ENCODE measurements at regions not wholly inside any gene's neighbourhood (a gene's known extent, or its start where the extent isn't known, plus 50 kb on each side); places are given as distances from the start of the nearest gene placed in this dataset.

- TF ChIP-seq, protein P1, sequence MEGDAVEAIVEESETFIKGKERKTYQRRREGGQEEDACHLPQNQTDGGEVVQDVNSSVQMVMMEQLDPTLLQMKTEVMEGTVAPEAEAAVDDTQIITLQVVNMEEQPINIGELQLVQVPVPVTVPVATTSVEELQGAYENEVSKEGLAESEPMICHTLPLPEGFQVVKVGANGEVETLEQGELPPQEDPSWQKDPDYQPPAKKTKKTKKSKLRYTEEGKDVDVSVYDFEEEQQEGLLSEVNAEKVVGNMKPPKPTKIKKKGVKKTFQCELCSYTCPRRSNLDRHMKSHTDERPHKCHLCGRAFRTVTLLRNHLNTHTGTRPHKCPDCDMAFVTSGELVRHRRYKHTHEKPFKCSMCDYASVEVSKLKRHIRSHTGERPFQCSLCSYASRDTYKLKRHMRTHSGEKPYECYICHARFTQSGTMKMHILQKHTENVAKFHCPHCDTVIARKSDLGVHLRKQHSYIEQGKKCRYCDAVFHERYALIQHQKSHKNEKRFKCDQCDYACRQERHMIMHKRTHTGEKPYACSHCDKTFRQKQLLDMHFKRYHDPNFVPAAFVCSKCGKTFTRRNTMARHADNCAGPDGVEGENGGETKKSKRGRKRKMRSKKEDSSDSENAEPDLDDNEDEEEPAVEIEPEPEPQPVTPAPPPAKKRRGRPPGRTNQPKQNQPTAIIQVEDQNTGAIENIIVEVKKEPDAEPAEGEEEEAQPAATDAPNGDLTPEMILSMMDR (IDR thresholded peaks at IDR 0.05) = no peak
- TF ChIP-seq POLR2A (IDR thresholded peaks at IDR 0.05) = no peak
- no peak for DNase-seq
- no peaks in the 10 kb centered on the region for H3K36me3 ChIP-seq
- H3K4me3 ChIP-seq = no peak overlapping the region
- H3K4me1 ChIP-seq = no peaks in the 10 kb centered on the region
- no peak overlapping the region for H3K27ac ChIP-seq
- H3K9me3 ChIP-seq = peaks cover 0 to 4% (median 0%) of the 10 kb centered on the region in 12 donors
- ATAC-seq = no peak
- H3K27me3 ChIP-seq = no peaks in the 10 kb centered on the region
- intact Hi-C loops (cut with DNase I) = no loop called here
- WGBS, 4 donors = 76 to 93% (median 82%) methylated on average over 1 of the region's 1 CpG
Measured at GRCh38 chr6:51105357-51105756, 286.7 kb downstream of the TFAP2B start.

DNA sequence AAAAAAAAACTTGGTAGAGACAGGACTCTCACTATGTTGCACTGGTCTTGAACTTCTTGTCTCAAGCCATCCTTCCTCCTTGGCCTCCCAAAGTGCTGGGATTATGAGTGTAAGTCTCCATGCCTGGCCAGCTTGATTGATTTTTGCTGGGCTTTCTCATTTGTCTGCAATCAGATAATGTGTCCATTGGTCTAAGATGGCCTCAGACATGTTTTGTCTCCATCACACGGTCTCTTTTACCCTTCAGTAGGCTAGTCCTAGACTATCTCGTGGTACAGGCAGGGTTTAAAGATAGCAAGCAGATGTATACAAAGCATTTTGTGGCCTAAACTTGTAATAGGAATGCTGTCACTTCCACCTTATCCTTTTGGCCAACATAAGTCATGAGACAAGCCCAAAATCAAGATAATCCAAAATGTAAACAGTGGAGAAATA is 289.1 kb downstream of the TFAP2B start:
- Histone ChIP-seq H3K36me3 (no peaks in the 10 kb centered on the region), H3K4me1 (no peaks in the 10 kb centered on the region), H3K27me3 (no peaks in the 10 kb centered on the region), H3K9me3 (peaks cover 0 to 4% (median 0%) of the 10 kb centered on the region in 12 donors), H3K27ac (no peak overlapping the region), H3K4me3 (no peak overlapping the region)
- intact Hi-C loops (cut with DNase I) = no loop called here
- ATAC-seq = no peak
- no peak for TF ChIP-seq POLR2A (IDR thresholded peaks at IDR 0.05)
- TF ChIP-seq, protein P1 (IDR thresholded peaks at IDR 0.05) = no peak
- DNase-seq = no peak
- 39 to 59% (median 49%) methylated on average over 2 of the region's 2 CpGs for WGBS, 4 donors

DNA sequence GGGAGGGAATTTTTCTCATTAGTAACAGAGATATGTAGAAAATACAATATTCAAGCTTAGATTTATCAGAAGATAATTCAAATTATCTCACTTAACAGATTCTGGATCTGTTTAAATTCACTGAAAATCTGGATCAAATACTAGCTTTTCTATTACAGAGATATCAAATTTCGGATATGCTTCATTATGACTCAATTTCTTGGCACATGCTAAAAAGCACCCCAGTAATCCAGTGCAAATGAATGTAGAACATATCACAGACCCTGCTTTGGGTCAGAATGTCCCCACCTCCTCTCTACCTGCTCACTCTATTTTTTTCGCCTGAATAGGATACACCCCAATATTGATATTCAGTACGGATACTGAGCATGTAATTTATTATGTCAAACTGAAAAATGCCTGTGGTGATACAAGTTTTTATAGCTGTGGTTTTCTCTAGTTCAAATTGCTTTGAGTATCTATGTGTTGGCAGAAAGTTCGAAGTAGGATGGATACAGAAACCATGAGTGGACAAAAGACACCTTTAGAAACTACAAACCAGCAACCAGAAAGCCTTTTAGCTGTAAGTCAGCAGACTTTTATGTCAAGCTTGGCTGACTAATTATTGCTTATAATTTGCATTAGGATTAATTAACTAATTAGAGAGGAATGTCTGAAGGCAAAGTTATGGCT is 290.0 kb downstream of the TFAP2B start:
- DNase-seq (no peak), ATAC-seq (no peak)
- H3K36me3 ChIP-seq = no peaks in the 10 kb centered on the region
- intact Hi-C loops (cut with DNase I) = no loop called here
- no peak overlapping the region for H3K27ac ChIP-seq
- peaks cover 0 to 4% (median 0%) of the 10 kb centered on the region in 12 donors for H3K9me3 ChIP-seq
- no peaks in the 10 kb centered on the region for H3K27me3 ChIP-seq
- H3K4me1 ChIP-seq = no peaks in the 10 kb centered on the region
- TF ChIP-seq, protein P1 (IDR thresholded peaks at IDR 0.05) = no peak
- TF ChIP-seq POLR2A (IDR thresholded peaks at IDR 0.05) = no peak
- no peak overlapping the region for H3K4me3 ChIP-seq
- 75 to 82% (median 80%) methylated on average over 4 of the region's 4 CpGs for WGBS, 4 donors

DNA sequence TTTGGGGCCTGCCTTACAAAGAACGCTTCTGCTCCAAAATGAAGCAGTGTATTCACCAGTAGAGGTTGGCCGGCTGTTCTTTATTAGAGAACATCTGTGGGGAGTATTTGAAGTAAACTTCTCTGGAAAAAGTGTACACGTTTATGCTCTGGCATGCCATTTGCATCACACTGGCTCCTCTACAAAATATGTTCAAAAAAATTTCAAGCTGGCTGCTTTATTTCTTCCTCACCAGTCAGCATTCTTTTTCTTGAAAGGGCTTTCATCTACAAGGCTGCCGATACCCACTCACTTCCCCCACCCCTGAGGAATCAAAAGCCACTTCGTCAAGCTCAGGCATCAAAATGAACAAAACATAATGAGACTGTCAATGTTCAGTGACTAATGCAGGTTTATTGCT is 294.1 kb downstream of the TFAP2B start:
- DNase-seq = no peak
- 67 to 73% (median 70%) methylated on average over 5 of the region's 5 CpGs for WGBS, 4 donors

More for the DNA sequence above, 294.1 kb downstream of the TFAP2B start:
- Histone ChIP-seq H3K36me3 (no peaks in the 10 kb centered on the region), H3K27me3 (peaks cover 0 to 3% (median 0%) of the 10 kb centered on the region in 9 donors), H3K27ac (no peak overlapping the region), H3K4me1 (no peaks in the 10 kb centered on the region), H3K4me3 (no peak overlapping the region), H3K9me3 (no peaks in the 10 kb centered on the region)
- intact Hi-C loops (cut with DNase I) = no loop called here
- TF ChIP-seq, protein P1 (IDR thresholded peaks at IDR 0.05) = no peak
- no peak for TF ChIP-seq POLR2A (IDR thresholded peaks at IDR 0.05)
- ATAC-seq = no peak

Data from heart left ventricle (tissue), 16 donors.